Epidermal melanocyte (primary cell): ENCODE measurements at regions not wholly inside any gene's neighbourhood (a gene's known extent, or its start where the extent isn't known, plus 50 kb on each side); places are given as distances from the start of the nearest gene placed in this dataset.
A peak's percentile ranks its signal among the peaks of the same experiment; 100 is the strongest.

ENCODE experiments used
- DNase-seq: peaks from one replicate; pipeline ENCODE4 v3.0.0; 2011; ENCODE audit warnings: low spot score; ENCODE audit not compliant: insufficient read length

GRCh38 chr22:27463121-27463660, 338.4 kb downstream of the MN1 start:
- DNase-seq: no peak

- DNase-seq: no peak
These were observed 335.3 kb downstream of the MN1 start for GRCh38 chr22:27466229-27466628.

- DNase-seq: no peak
These were observed 334.6 kb downstream of the MN1 start for GRCh38 chr22:27466778-27467438.

- DNase-seq: no peak
These were observed 333.8 kb downstream of the MN1 start for GRCh38 chr22:27467711-27468110.

- no peak for DNase-seq
These were observed 332.8 kb downstream of the MN1 start for GRCh38 chr22:27468712-27469111.

GRCh38 chr22:27470169-27470772, 331.3 kb downstream of the MN1 start:
- DNase-seq: no peak

GRCh38 chr22:27472975-27473374, 328.6 kb downstream of the MN1 start:
- DNase-seq: no peak

- no peak for DNase-seq
These were observed 328.0 kb downstream of the MN1 start for GRCh38 chr22:27473533-27473932.

GRCh38 chr22:27474112-27474571, 327.4 kb downstream of the MN1 start:
- no peak for DNase-seq

GRCh38 chr22:27474711-27475547, 326.6 kb downstream of the MN1 start:
- DNase-seq: peak; percentile 75

GRCh38 chr22:27475548-27475897, 326.0 kb downstream of the MN1 start:
- DNase-seq: no peak

- DNase-seq: no peak
These were observed 325.2 kb downstream of the MN1 start for GRCh38 chr22:27476318-27476717.

GRCh38 chr22:27476729-27477128, 324.8 kb downstream of the MN1 start:
- DNase-seq: no peak

- no peak for DNase-seq
These were observed 324.4 kb downstream of the MN1 start for GRCh38 chr22:27477171-27477570.

- no peak for DNase-seq
These were observed 321.1 kb downstream of the MN1 start for GRCh38 chr22:27480487-27480886.

GRCh38 chr22:27482402-27482801, 319.2 kb downstream of the MN1 start:
- DNase-seq: no peak

GRCh38 chr22:27483095-27483785, 318.3 kb downstream of the MN1 start:
- DNase-seq: no peak

- DNase-seq: no peak
These were observed 315.7 kb downstream of the MN1 start for GRCh38 chr22:27485842-27486241.

- no peak for DNase-seq
These were observed 313.7 kb downstream of the MN1 start for GRCh38 chr22:27487600-27488452.

- DNase-seq: no peak
These were observed 312.9 kb downstream of the MN1 start for GRCh38 chr22:27488456-27489177.
